GM19043 (cell line): ENCODE measurements at regions not wholly inside any gene's neighbourhood (a gene's known extent, or its start where the extent isn't known, plus 50 kb on each side); places are given as distances from the start of the nearest gene placed in this dataset.
"Not testable (repeated sequence)": the region's sequence is repeated elsewhere in the genome, so short reads cannot be mapped to it uniquely, and the experiment has no call there.

Source experiments
- ATAC-seq: cut with Tn5 transposase; IDR thresholded peaks from one replicate; pipeline ENCODE4 v1.9.1; 2021; ENCODE audit warnings: low read depth; ENCODE audit not compliant: unreplicated experiment

- ATAC-seq: no peak
Observed at GRCh38 chr20:52346797-52347196, 155.2 kb upstream of the ZFP64 start.

GRCh38 chr20:52342913-52343312 lies 151.3 kb upstream of the ZFP64 start:
- no peak for ATAC-seq

- ATAC-seq: no peak
Observed at GRCh38 chr20:52340036-52340634, 148.6 kb upstream of the ZFP64 start.

GRCh38 chr20:52332649-52333250 lies 141.2 kb upstream of the ZFP64 start:
- no peak for ATAC-seq

GRCh38 chr20:52332230-52332629 lies 140.7 kb upstream of the ZFP64 start:
- ATAC-seq: no peak

- ATAC-seq: no peak
Observed at GRCh38 chr20:52331655-52332054, 140.1 kb upstream of the ZFP64 start.

- no peak for ATAC-seq
Observed at GRCh38 chr20:52321396-52321795, 129.8 kb upstream of the ZFP64 start.

GRCh38 chr20:52318651-52319050 lies 127.1 kb upstream of the ZFP64 start:
- no peak for ATAC-seq

- no peak for ATAC-seq
Observed at GRCh38 chr20:52313341-52313963, 121.9 kb upstream of the ZFP64 start.

- no peak for ATAC-seq
Observed at GRCh38 chr20:52312132-52312729, 120.7 kb upstream of the ZFP64 start.

- ATAC-seq: no peak
Observed at GRCh38 chr20:52311209-52311794, 119.7 kb upstream of the ZFP64 start.

GRCh38 chr20:52309181-52309580 lies 117.6 kb upstream of the ZFP64 start:
- ATAC-seq: no peak

GRCh38 chr20:52306477-52306876 lies 114.9 kb upstream of the ZFP64 start:
- ATAC-seq: no peak

- ATAC-seq: no peak
Observed at GRCh38 chr20:52305858-52306257, 114.3 kb upstream of the ZFP64 start.

GRCh38 chr20:52305024-52305645 lies 113.6 kb upstream of the ZFP64 start:
- no peak for ATAC-seq

- ATAC-seq: no peak
Observed at GRCh38 chr20:52303281-52303950, 111.8 kb upstream of the ZFP64 start.

- ATAC-seq: no peak
Observed at GRCh38 chr20:52302736-52303135, 111.2 kb upstream of the ZFP64 start.

GRCh38 chr20:52302051-52302450 lies 110.5 kb upstream of the ZFP64 start:
- not testable (repeated sequence) for ATAC-seq

GRCh38 chr20:52295556-52295955 lies 104.0 kb upstream of the ZFP64 start:
- no peak for ATAC-seq

- no peak for ATAC-seq
Observed at GRCh38 chr20:52294106-52294628, 102.6 kb upstream of the ZFP64 start.
